Natural killer cell (primary cell): ENCODE measurements at regions not wholly inside any gene's neighbourhood (a gene's known extent, or its start where the extent isn't known, plus 50 kb on each side); places are given as distances from the start of the nearest gene placed in this dataset.
"Not testable (repeated sequence)": the region's sequence is repeated elsewhere in the genome, so short reads cannot be mapped to it uniquely, and the experiment has no call there.

Experiments
- ATAC-seq, 3 donors: fragments of 150-1000 bp in 2 of 3; fragments of 200-7000 bp in 1 of 3; cut with Tn5 transposase; 1 replicate in 1 of 3; 2 replicates in 2 of 3; pipeline ENCODE4 v1.10.0; 2021; ENCODE audit warnings: mild to moderate bottlenecking in 2 of 3, moderate library complexity in 2 of 3
- DNase-seq, 2 donors: peaks; one replicate each; pipeline versions ENCODE4 v3.0.0 to v3.0.0-alpha.2; 2013 to 2021; ENCODE audit warnings: mixed read lengths in 1 of 2
- H3K27ac ChIP-seq: one replicate; pipeline ENCODE4 v1.5.1; 2013; ENCODE audit warnings: mild to moderate bottlenecking, low read length
- H3K27me3 ChIP-seq: one replicate; pipeline ENCODE4 v1.6.1; 2013; ENCODE audit warnings: low read length; ENCODE audit not compliant: control insufficient read depth, insufficient read depth
- H3K36me3 ChIP-seq: one replicate; pipeline ENCODE4 v1.6.1; 2013; ENCODE audit warnings: low read length; ENCODE audit not compliant: control insufficient read depth, insufficient read depth
- H3K4me1 ChIP-seq: one replicate; pipeline ENCODE4 v1.6.1; 2013; ENCODE audit warnings: low read length; ENCODE audit not compliant: control insufficient read depth, insufficient read depth
- H3K4me3 ChIP-seq: one replicate; pipeline ENCODE4 v1.5.1; 2013; ENCODE audit warnings: low read length
- H3K9me3 ChIP-seq: one replicate; pipeline ENCODE4 v1.6.1; 2013; ENCODE audit warnings: low read length; ENCODE audit not compliant: control insufficient read depth, insufficient read depth
- H3K27ac Mint-ChIP-seq, 2 donors: one replicate each; pipeline ENCODE4 v1.8.0; 2022; ENCODE audit warnings: mild to moderate bottlenecking in 2 of 2, mixed read lengths in 2 of 2, moderate library complexity in 1 of 2
- H3K27me3 Mint-ChIP-seq, 2 donors: one replicate each; pipeline ENCODE4 v1.8.0; 2022; ENCODE audit warnings: low read depth in 2 of 2, mixed read lengths in 2 of 2
- H3K36me3 Mint-ChIP-seq: one replicate; pipeline ENCODE4 v1.8.0; 2022; ENCODE audit warnings: mixed read lengths
- H3K4me1 Mint-ChIP-seq, 2 donors: one replicate each; pipeline ENCODE4 v1.8.0; 2022; ENCODE audit warnings: mixed read lengths in 2 of 2
- H3K4me3 Mint-ChIP-seq: one replicate; pipeline ENCODE4 v1.8.0; 2022; ENCODE audit warnings: mild to moderate bottlenecking, moderate library complexity, mixed read lengths
- H3K9me3 Mint-ChIP-seq, 2 donors: one replicate each; pipeline ENCODE4 v1.8.0; 2022; ENCODE audit warnings: mixed read lengths in 2 of 2
- WGBS: methylation state at CpG from one replicate; pipeline ENCODE4 v1.1.7; 2013; ENCODE audit warnings: missing lambda C conversion rate; ENCODE audit not compliant: insufficient coverage; 5-methylcytosine and 5-hydroxymethylcytosine counted together
- intact Hi-C: fragments of 100-400 bp; cut with micrococcal nuclease; formaldehyde crosslinking; loops from one replicate; pipeline ENCODE4 v1.14.2; 2022

GRCh38 chr11:3571752-3572151 is 70.0 kb downstream of the ART5 start:
- H3K4me3 ChIP-seq, H3K9me3 Mint-ChIP-seq, intact Hi-C loops, H3K36me3 ChIP-seq, H3K4me3 Mint-ChIP-seq, DNase-seq, H3K27me3 ChIP-seq, H3K9me3 ChIP-seq, H3K27ac ChIP-seq, H3K4me1 Mint-ChIP-seq, H3K36me3 Mint-ChIP-seq, H3K27ac Mint-ChIP-seq, H3K4me1 ChIP-seq, ATAC-seq: not testable (repeated sequence)
- WGBS = 90% methylated on average over 2 of the region's 2 CpGs
- peaks cover 4 to 12% of the 10 kb centered on the region in 2 donors for H3K27me3 Mint-ChIP-seq

- H3K4me1 Mint-ChIP-seq, H3K4me3 Mint-ChIP-seq, H3K9me3 Mint-ChIP-seq, H3K9me3 ChIP-seq, H3K27ac Mint-ChIP-seq, H3K4me1 ChIP-seq, intact Hi-C loops, H3K27me3 Mint-ChIP-seq, DNase-seq, H3K27me3 ChIP-seq, H3K27ac ChIP-seq, ATAC-seq, H3K4me3 ChIP-seq, H3K36me3 ChIP-seq, H3K36me3 Mint-ChIP-seq: not testable (repeated sequence)
- 91% methylated on average over 3 of the region's 3 CpGs for WGBS
Measured at GRCh38 chr11:3565838-3566237, 76.0 kb downstream of the ART5 start.

GRCh38 chr11:3564383-3564782 is 77.4 kb downstream of the ART5 start:
- H3K27me3 ChIP-seq, H3K9me3 ChIP-seq, H3K4me1 ChIP-seq, H3K36me3 ChIP-seq, H3K36me3 Mint-ChIP-seq, H3K4me3 Mint-ChIP-seq, H3K4me1 Mint-ChIP-seq, H3K9me3 Mint-ChIP-seq, H3K4me3 ChIP-seq, ATAC-seq, H3K27me3 Mint-ChIP-seq, intact Hi-C loops, H3K27ac ChIP-seq, H3K27ac Mint-ChIP-seq: not testable (repeated sequence)
- no CpG with 5 or more reads among the region's 1 CpG for WGBS
- peak in 1 of 2 donors; percentile 27 for DNase-seq

GRCh38 chr11:3554621-3555020 is 87.2 kb downstream of the ART5 start:
- intact Hi-C loops, H3K36me3 ChIP-seq, H3K27me3 ChIP-seq, H3K9me3 Mint-ChIP-seq, H3K27ac Mint-ChIP-seq, H3K4me3 ChIP-seq, H3K4me3 Mint-ChIP-seq, H3K9me3 ChIP-seq, H3K4me1 Mint-ChIP-seq, H3K36me3 Mint-ChIP-seq, ATAC-seq, H3K4me1 ChIP-seq, H3K27ac ChIP-seq: not testable (repeated sequence)
- peaks cover 13 to 36% of the 10 kb centered on the region in 2 donors for H3K27me3 Mint-ChIP-seq
- peak in 1 of 2 donors; percentile 33 for DNase-seq
- WGBS = 59% methylated on average over 4 of the region's 6 CpGs

GRCh38 chr11:3544990-3545389 is 96.8 kb downstream of the ART5 start:
- H3K27ac ChIP-seq, H3K36me3 ChIP-seq, H3K27me3 ChIP-seq, H3K4me3 Mint-ChIP-seq, H3K36me3 Mint-ChIP-seq, intact Hi-C loops, H3K4me1 Mint-ChIP-seq, H3K27ac Mint-ChIP-seq, H3K4me3 ChIP-seq, H3K9me3 ChIP-seq, H3K9me3 Mint-ChIP-seq, ATAC-seq, H3K4me1 ChIP-seq: not testable (repeated sequence)
- H3K27me3 Mint-ChIP-seq = peaks cover 14 to 40% of the 10 kb centered on the region in 2 donors
- DNase-seq = peak in 1 of 2 donors; percentile 29
- 94% methylated on average over 10 of the region's 10 CpGs for WGBS

- not testable (repeated sequence) for H3K9me3 ChIP-seq
- 100% methylated on average over 1 of the region's 1 CpG for WGBS
Measured at GRCh38 chr11:3538220-3538619, 103.6 kb downstream of the ART5 start.

GRCh38 chr11:3537254-3537653 is 104.5 kb downstream of the ART5 start:
- H3K27me3 ChIP-seq, H3K9me3 ChIP-seq, ATAC-seq, H3K36me3 ChIP-seq, H3K4me3 Mint-ChIP-seq, H3K4me1 Mint-ChIP-seq, H3K27ac Mint-ChIP-seq, H3K36me3 Mint-ChIP-seq, intact Hi-C loops, H3K4me1 ChIP-seq, H3K9me3 Mint-ChIP-seq, H3K27ac ChIP-seq, DNase-seq, H3K4me3 ChIP-seq: not testable (repeated sequence)
- H3K27me3 Mint-ChIP-seq = peaks cover 27 to 44% of the 10 kb centered on the region in 2 donors
- WGBS = 62% methylated on average over 4 of the region's 4 CpGs

More at GRCh38 chr11:3538220-3538619, 103.6 kb downstream of the ART5 start:
- H3K4me3 Mint-ChIP-seq, H3K27ac ChIP-seq, H3K4me1 Mint-ChIP-seq, intact Hi-C loops, ATAC-seq, H3K4me1 ChIP-seq, H3K4me3 ChIP-seq, H3K9me3 Mint-ChIP-seq, DNase-seq, H3K27ac Mint-ChIP-seq, H3K36me3 ChIP-seq, H3K36me3 Mint-ChIP-seq, H3K27me3 ChIP-seq: not testable (repeated sequence)
- peaks cover 27 to 47% of the 10 kb centered on the region in 2 donors for H3K27me3 Mint-ChIP-seq

GRCh38 chr11:3532958-3533357 is 108.8 kb downstream of the ART5 start:
- H3K27ac Mint-ChIP-seq, H3K27me3 ChIP-seq, ATAC-seq, H3K27ac ChIP-seq, H3K36me3 ChIP-seq, H3K4me1 Mint-ChIP-seq, H3K4me3 ChIP-seq, H3K4me3 Mint-ChIP-seq, H3K36me3 Mint-ChIP-seq, H3K4me1 ChIP-seq, H3K9me3 Mint-ChIP-seq, H3K9me3 ChIP-seq, DNase-seq, intact Hi-C loops: not testable (repeated sequence)
- peaks cover 16 to 17% of the 10 kb centered on the region in 2 donors for H3K27me3 Mint-ChIP-seq
- WGBS = no CpG with 5 or more reads among the region's 1 CpG
